ENCODE measurements at regions not wholly inside any gene's neighbourhood (a gene's known extent, or its start where the extent isn't known, plus 50 kb on each side); places are given as distances from the start of the nearest gene placed in this dataset.

GRCh38 chr11:109155291-109155690 is 266.7 kb upstream of the C11orf87 start:
- no peak for TF ChIP-seq EZH2 (IDR thresholded peaks at IDR 0.05)
- no peak for TF ChIP-seq FOXP2 (optimal IDR thresholded peaks at IDR 0.05; ENCODE audit: control extremely low read depth, extremely low read length, insufficient read depth)

Data from SK-N-MC (cell line).